HL-60 (cell line): ENCODE measurements at regions not wholly inside any gene's neighbourhood (a gene's known extent, or its start where the extent isn't known, plus 50 kb on each side); places are given as distances from the start of the nearest gene placed in this dataset.

Experiments
- DNase-seq, 2 experiments: peaks; one replicate each; pipeline ENCODE4 v3.0.0-alpha.2; 2010 to 2020; ENCODE audit warnings: low read depth in 1 of 2, low spot score in 1 of 2
- H3K27ac ChIP-seq: fragments of 250-450 bp; sonication (Bioruptor Pico); replicated peaks from 2 replicates; pipeline ENCODE4 v1.5.1; 2020; ENCODE audit warnings: mild to moderate bottlenecking, moderate library complexity
- H3K27me3 ChIP-seq: fragments of 250-450 bp; sonication (Bioruptor Pico); 2 replicates; pipeline ENCODE4 v1.5.1; 2021; ENCODE audit warnings: mild to moderate bottlenecking, moderate library complexity; ENCODE audit not compliant: insufficient read depth, poor library complexity, severe bottlenecking
- H3K4me3 ChIP-seq: replicated peaks from 2 replicates; pipeline ENCODE4 v1.5.1; 2011; ENCODE audit warnings: mild to moderate bottlenecking, control low read depth, low read length; ENCODE audit not compliant: insufficient read depth
- CTCF ChIP-seq: IDR thresholded peaks from one replicate; pipeline ENCODE4 v1.5.1; 2011; ENCODE audit warnings: low read length, control low read depth, inconsistent platforms; ENCODE audit not compliant: insufficient read depth
- GABPA ChIP-seq: IDR thresholded peaks from 2 replicates; pipeline ENCODE4 v1.6.1; 2012; ENCODE audit warnings: low read depth
- POLR2AphosphoS5 ChIP-seq: IDR thresholded peaks from 2 replicates; pipeline ENCODE4 v1.6.1; 2012; ENCODE audit warnings: low read depth
- SPI1 ChIP-seq: IDR thresholded peaks from 2 replicates; pipeline ENCODE4 v1.6.1; 2012; ENCODE audit warnings: low read depth, mild to moderate bottlenecking, borderline replicate concordance
- TF ChIP-seq, protein P1 (sequence below): IDR thresholded peaks from 2 replicates; pipeline ENCODE4 v1.6.1; 2012; ENCODE audit warnings: low read depth; ENCODE audit not compliant: insufficient replicate concordance

- no peak for DNase-seq
- Histone ChIP-seq H3K27me3 (no peaks in the 10 kb centered on the region), H3K27ac (no peak overlapping the region), H3K4me3 (no peak overlapping the region)
- TF ChIP-seq CTCF (no peak), POLR2AphosphoS5 (no peak), SPI1 (no peak), GABPA (no peak)
- TF ChIP-seq, protein P1, sequence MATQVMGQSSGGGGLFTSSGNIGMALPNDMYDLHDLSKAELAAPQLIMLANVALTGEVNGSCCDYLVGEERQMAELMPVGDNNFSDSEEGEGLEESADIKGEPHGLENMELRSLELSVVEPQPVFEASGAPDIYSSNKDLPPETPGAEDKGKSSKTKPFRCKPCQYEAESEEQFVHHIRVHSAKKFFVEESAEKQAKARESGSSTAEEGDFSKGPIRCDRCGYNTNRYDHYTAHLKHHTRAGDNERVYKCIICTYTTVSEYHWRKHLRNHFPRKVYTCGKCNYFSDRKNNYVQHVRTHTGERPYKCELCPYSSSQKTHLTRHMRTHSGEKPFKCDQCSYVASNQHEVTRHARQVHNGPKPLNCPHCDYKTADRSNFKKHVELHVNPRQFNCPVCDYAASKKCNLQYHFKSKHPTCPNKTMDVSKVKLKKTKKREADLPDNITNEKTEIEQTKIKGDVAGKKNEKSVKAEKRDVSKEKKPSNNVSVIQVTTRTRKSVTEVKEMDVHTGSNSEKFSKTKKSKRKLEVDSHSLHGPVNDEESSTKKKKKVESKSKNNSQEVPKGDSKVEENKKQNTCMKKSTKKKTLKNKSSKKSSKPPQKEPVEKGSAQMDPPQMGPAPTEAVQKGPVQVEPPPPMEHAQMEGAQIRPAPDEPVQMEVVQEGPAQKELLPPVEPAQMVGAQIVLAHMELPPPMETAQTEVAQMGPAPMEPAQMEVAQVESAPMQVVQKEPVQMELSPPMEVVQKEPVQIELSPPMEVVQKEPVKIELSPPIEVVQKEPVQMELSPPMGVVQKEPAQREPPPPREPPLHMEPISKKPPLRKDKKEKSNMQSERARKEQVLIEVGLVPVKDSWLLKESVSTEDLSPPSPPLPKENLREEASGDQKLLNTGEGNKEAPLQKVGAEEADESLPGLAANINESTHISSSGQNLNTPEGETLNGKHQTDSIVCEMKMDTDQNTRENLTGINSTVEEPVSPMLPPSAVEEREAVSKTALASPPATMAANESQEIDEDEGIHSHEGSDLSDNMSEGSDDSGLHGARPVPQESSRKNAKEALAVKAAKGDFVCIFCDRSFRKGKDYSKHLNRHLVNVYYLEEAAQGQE, result no peak
Measured at GRCh38 chr2:18346874-18347273, 213.6 kb downstream of the RDH14 start.

DNA sequence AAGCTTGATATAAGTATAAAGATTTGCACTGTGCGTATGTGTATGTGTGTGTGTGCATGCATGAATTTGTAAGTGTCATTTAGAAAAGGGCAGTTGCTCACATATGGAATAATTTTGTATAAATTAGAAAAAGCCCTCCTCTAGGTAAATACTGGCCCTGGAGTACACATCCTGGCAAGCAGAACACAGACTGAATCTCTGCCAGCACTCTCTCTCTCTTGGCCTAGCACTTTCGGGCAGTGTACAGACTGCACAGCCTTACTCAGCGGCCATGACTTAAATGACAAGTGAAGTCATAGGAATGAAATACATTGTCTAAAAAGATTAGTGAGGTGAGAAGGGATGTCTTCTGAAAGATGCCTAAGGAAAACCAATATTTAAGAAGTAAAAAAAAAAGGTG, 214.1 kb downstream of the RDH14 start:
- no peak for DNase-seq
- no peak overlapping the region for H3K4me3 ChIP-seq
- H3K27me3 ChIP-seq, result no peaks in the 10 kb centered on the region
- no peak for TF ChIP-seq GABPA
- TF ChIP-seq POLR2AphosphoS5, result no peak
- TF ChIP-seq SPI1, result no peak
- no peak for TF ChIP-seq CTCF
- TF ChIP-seq, protein P1, result no peak
- no peak overlapping the region for H3K27ac ChIP-seq

- DNase-seq, result no peak
- Histone ChIP-seq H3K27ac (no peak overlapping the region), H3K27me3 (no peaks in the 10 kb centered on the region), H3K4me3 (no peak overlapping the region)
- TF ChIP-seq SPI1, result no peak
- TF ChIP-seq GABPA, result no peak
- TF ChIP-seq, protein P1, result no peak
- no peak for TF ChIP-seq POLR2AphosphoS5
- no peak for TF ChIP-seq CTCF
Measured at GRCh38 chr2:18345848-18346247, 214.6 kb downstream of the RDH14 start.
